GM12878 (cell line): ENCODE measurements at regions not wholly inside any gene's neighbourhood (a gene's known extent, or its start where the extent isn't known, plus 50 kb on each side); places are given as distances from the start of the nearest gene placed in this dataset.

ENCODE experiments used
- ATAC-seq: fragments of 200-7000 bp; cut with Tn5 transposase; 3 replicates; pipeline ENCODE4 v1.9.1; 2020; ENCODE audit warnings: mild to moderate bottlenecking, moderate library complexity
- BruUV-seq: library from RNA; stranded (reverse); fragments of 400-500 nt; replicated peaks from 2 replicates; lab custom pipeline; 2021; lab: Mats Ljungman, UMichigan
- CTCF ChIA-PET: fragments of 300-600 bp; sonication (Branson Sonifier 250); formaldehyde crosslinking; extraction: SDS; loops from one replicate; lab custom pipeline; 2021; ENCODE audit warnings: inconsistent platforms; lab: Yijun Ruan, JAX
- POLR2A ChIA-PET: fragments of 350-600 bp; formaldehyde crosslinking; extraction: SDS; loops from one replicate; lab custom pipeline; 2021; ENCODE audit warnings: inconsistent platforms; lab: Charles Lee
- RAD21 ChIA-PET: fragments of 300-600 bp; sonication (Branson Sonifier 250); formaldehyde crosslinking; loops from one replicate; lab custom pipeline; 2023; ENCODE audit warnings: antibody characterized with exemption; ENCODE audit not compliant: unreplicated experiment; lab: Charles Lee
- SMC1A ChIA-PET: fragments of 300-600 bp; sonication (Branson Sonifier 250); formaldehyde crosslinking; loops from one replicate; lab custom pipeline; 2023; ENCODE audit not compliant: unreplicated experiment, uncharacterized antibody; lab: Charles Lee
- DNase-seq: peaks from one replicate; pipeline ENCODE4 v3.0.0-alpha.2; 2011; ENCODE audit warnings: low read depth, low spot score
- FAIRE-seq: peaks from 3 replicates; lab custom pipeline; 2011; peaks lifted over from hg19 to GRCh38; lab: Jason Lieb, UNC
- H2AFZ ChIP-seq: 2 replicates; pipeline ENCODE4 v1.6.0; 2011; ENCODE audit warnings: low read depth, low read length, control low read depth; ENCODE audit not compliant: control insufficient read depth
- H3K27ac ChIP-seq: 2 replicates; pipeline ENCODE4 v1.5.1; 2011; ENCODE audit warnings: control low read depth; ENCODE audit not compliant: control insufficient read depth, insufficient read depth
- H3K27me3 ChIP-seq, 2 experiments: replicated peaks in 1 of 2; 2 replicates each; pipeline versions ENCODE4 v1.6.0 to v1.6.1; 2011; ENCODE audit warnings: low read length in 1 of 2; ENCODE audit not compliant: control insufficient read depth in 2 of 2, insufficient read depth in 2 of 2
- H3K36me3 ChIP-seq, 2 experiments: 2 replicates each; pipeline ENCODE4 v1.5.1; 2011; ENCODE audit warnings: low read length in 1 of 2; ENCODE audit not compliant: control insufficient read depth in 2 of 2, insufficient read depth in 2 of 2
- H3K4me1 ChIP-seq: 2 replicates; pipeline ENCODE4 v1.6.1; 2011; ENCODE audit warnings: mild to moderate bottlenecking, low read length, moderate library complexity, mixed read lengths; ENCODE audit not compliant: control insufficient read depth, insufficient read depth
- H3K4me2 ChIP-seq: 2 replicates; pipeline ENCODE4 v1.6.0; 2011; ENCODE audit warnings: control low read depth; ENCODE audit not compliant: control insufficient read depth, insufficient read depth
- H3K4me3 ChIP-seq: fragments of 200-600 bp; sonication (generic); 2 replicates; pipeline ENCODE4 v1.5.1; 2016
- H3K79me2 ChIP-seq: 2 replicates; pipeline ENCODE4 v1.6.0; 2011; ENCODE audit warnings: low read length; ENCODE audit not compliant: control insufficient read depth, insufficient read depth
- H3K9ac ChIP-seq: 2 replicates; pipeline ENCODE4 v1.8.0; 2011; ENCODE audit warnings: low read length, control low read depth, mixed read lengths; ENCODE audit not compliant: control insufficient read depth, insufficient read depth
- H3K9me3 ChIP-seq: replicated peaks from 3 replicates; pipeline ENCODE4 v1.5.1; 2011; ENCODE audit warnings: mild to moderate bottlenecking, low read length; ENCODE audit not compliant: control insufficient read depth, insufficient read depth
- H4K20me1 ChIP-seq: 2 replicates; pipeline ENCODE4 v1.6.0; 2011; ENCODE audit not compliant: control insufficient read depth, insufficient read depth
- BCL11A ChIP-seq: IDR thresholded peaks from 2 replicates; pipeline ENCODE4 v1.6.1; 2011; ENCODE audit warnings: low read depth, low read length
- DPF2 ChIP-seq: fragments of 450-650 bp; IDR thresholded peaks from 2 replicates; pipeline ENCODE4 v1.6.1; 2017; ENCODE audit warnings: mild to moderate bottlenecking
- E2F4 ChIP-seq: IDR thresholded peaks from 2 replicates; pipeline ENCODE4 v1.6.1; 2012; ENCODE audit warnings: low read depth, low read length, improper control_type of control experiment
- EZH2 ChIP-seq: IDR thresholded peaks from 2 replicates; pipeline ENCODE4 v1.6.1; 2012; ENCODE audit warnings: low read depth, mild to moderate bottlenecking, control low read depth, inconsistent platforms, low read length, borderline replicate concordance; ENCODE audit not compliant: control insufficient read depth
- LARP7 ChIP-seq: fragments of 450-650 bp; IDR thresholded peaks from 2 replicates; pipeline ENCODE4 v1.6.1; 2017; ENCODE audit warnings: mild to moderate bottlenecking
- MAX ChIP-seq: IDR thresholded peaks from 2 replicates; pipeline ENCODE4 v1.6.1; 2012; ENCODE audit warnings: low read depth, low read length, improper control_type of control experiment
- NBN ChIP-seq: fragments of 450-650 bp; IDR thresholded peaks from 2 replicates; pipeline ENCODE4 v1.6.1; 2016
- PAX8 ChIP-seq: fragments of 450-650 bp; IDR thresholded peaks from 2 replicates; pipeline ENCODE4 v1.6.1; 2017; ENCODE audit warnings: mild to moderate bottlenecking, moderate library complexity
- RUNX3 ChIP-seq: IDR thresholded peaks from 2 replicates; pipeline ENCODE4 v1.6.1; 2012; ENCODE audit warnings: low read length, inconsistent platforms
- TCF7 ChIP-seq: IDR thresholded peaks from 2 replicates; pipeline ENCODE4 v1.6.1; 2014; ENCODE audit warnings: antibody characterized with exemption, borderline replicate concordance
- YBX1 ChIP-seq: fragments of 450-650 bp; IDR thresholded peaks from 2 replicates; pipeline ENCODE4 v1.6.1; 2016; ENCODE audit warnings: antibody characterized with exemption
- ZNF217 ChIP-seq: fragments of 450-650 bp; IDR thresholded peaks from 2 replicates; pipeline ENCODE4 v1.6.1; 2017; ENCODE audit warnings: antibody characterized with exemption, mild to moderate bottlenecking
- WGBS: methylation state at CpG from one replicate; pipeline ENCODE4 v1.1.6; 2016; ENCODE audit warnings: low lambda C conversion rate; ENCODE audit not compliant: insufficient replicate concordance, insufficient coverage; ENCODE audit errors: missing lambda C conversion rate; 5-methylcytosine and 5-hydroxymethylcytosine counted together
- in situ Hi-C: fragments of 300-500 bp; cut with MboI; formaldehyde crosslinking; loops from 9 replicates; pipeline ENCODE4 v1.14.3; 2018; ENCODE audit warnings: mixed read lengths
- intact Hi-C: fragments of 100-400 bp; cut with micrococcal nuclease; formaldehyde crosslinking; loops from one replicate; pipeline ENCODE4 v1.14.2; 2022; ENCODE audit not compliant: unreplicated experiment
- TF ChIP-seq, protein P1 (sequence below): fragments of 450-650 bp; IDR thresholded peaks from 2 replicates; pipeline ENCODE4 v1.6.1; 2016; ENCODE audit warnings: mild to moderate bottlenecking
- TF ChIP-seq, protein P2 (sequence below): fragments of 450-650 bp; IDR thresholded peaks from 2 replicates; pipeline ENCODE4 v1.6.1; 2017; ENCODE audit warnings: borderline replicate concordance
- TF ChIP-seq, protein P3 (sequence below): IDR thresholded peaks from 2 replicates; pipeline ENCODE4 v1.6.1; 2012; ENCODE audit warnings: low read length, inconsistent platforms

DNA sequence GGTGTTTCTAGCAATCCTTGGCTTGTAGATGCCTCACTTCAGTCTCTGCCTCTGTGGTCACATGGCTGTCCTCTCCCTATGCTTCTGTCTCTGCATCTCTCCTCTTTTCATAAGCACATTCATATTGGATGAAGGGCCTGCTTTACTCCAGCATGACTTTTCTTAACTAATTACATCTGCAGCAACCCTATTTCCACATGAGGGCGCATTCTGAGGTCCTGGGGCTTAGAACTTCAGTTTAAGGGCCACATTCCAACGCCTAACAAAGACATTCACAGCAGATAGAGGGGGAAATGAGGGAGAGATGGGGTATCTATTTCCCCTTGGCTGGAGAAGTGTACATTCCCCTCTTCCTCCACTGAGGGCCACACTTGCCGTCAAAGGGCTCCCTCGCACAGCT lies 489.1 kb upstream of the SALL1 start:
- Histone ChIP-seq H3K4me2 (no peak overlapping the region), H3K9ac (no peak overlapping the region), H3K9me3 (no peaks in the 10 kb centered on the region), H3K36me3 (no peaks in the 10 kb centered on the region), H4K20me1 (no peaks in the 10 kb centered on the region), H3K27me3 (no peaks in the 10 kb centered on the region), H3K4me3 (no peak overlapping the region), H3K4me1 (no peaks in the 10 kb centered on the region), H3K27ac (no peak overlapping the region), H3K79me2 (no peaks in the 10 kb centered on the region), H2AFZ (no peak overlapping the region)
- RAD21 ChIA-PET = no interaction called here
- BruUV-seq = no TSS peak
- 14% methylated on average over 4 of the region's 4 CpGs for WGBS
- TF ChIP-seq E2F4 (no peak), PAX8 (no peak), NBN (no peak), TCF7 (no peak), ZNF217 (no peak), MAX (no peak), LARP7 (no peak), EZH2 (no peak), RUNX3 (no peak), BCL11A (no peak), DPF2 (no peak), YBX1 (no peak)
- TF ChIP-seq, protein P1, sequence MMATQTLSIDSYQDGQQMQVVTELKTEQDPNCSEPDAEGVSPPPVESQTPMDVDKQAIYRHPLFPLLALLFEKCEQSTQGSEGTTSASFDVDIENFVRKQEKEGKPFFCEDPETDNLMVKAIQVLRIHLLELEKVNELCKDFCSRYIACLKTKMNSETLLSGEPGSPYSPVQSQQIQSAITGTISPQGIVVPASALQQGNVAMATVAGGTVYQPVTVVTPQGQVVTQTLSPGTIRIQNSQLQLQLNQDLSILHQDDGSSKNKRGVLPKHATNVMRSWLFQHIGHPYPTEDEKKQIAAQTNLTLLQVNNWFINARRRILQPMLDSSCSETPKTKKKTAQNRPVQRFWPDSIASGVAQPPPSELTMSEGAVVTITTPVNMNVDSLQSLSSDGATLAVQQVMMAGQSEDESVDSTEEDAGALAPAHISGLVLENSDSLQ = no peak
- TF ChIP-seq, protein P2, sequence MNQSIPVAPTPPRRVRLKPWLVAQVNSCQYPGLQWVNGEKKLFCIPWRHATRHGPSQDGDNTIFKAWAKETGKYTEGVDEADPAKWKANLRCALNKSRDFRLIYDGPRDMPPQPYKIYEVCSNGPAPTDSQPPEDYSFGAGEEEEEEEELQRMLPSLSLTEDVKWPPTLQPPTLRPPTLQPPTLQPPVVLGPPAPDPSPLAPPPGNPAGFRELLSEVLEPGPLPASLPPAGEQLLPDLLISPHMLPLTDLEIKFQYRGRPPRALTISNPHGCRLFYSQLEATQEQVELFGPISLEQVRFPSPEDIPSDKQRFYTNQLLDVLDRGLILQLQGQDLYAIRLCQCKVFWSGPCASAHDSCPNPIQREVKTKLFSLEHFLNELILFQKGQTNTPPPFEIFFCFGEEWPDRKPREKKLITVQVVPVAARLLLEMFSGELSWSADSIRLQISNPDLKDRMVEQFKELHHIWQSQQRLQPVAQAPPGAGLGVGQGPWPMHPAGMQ = no peak
- TF ChIP-seq, protein P3, sequence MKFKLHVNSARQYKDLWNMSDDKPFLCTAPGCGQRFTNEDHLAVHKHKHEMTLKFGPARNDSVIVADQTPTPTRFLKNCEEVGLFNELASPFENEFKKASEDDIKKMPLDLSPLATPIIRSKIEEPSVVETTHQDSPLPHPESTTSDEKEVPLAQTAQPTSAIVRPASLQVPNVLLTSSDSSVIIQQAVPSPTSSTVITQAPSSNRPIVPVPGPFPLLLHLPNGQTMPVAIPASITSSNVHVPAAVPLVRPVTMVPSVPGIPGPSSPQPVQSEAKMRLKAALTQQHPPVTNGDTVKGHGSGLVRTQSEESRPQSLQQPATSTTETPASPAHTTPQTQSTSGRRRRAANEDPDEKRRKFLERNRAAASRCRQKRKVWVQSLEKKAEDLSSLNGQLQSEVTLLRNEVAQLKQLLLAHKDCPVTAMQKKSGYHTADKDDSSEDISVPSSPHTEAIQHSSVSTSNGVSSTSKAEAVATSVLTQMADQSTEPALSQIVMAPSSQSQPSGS = no peak
- intact Hi-C loops (no loop called here), in situ Hi-C loops (no loop called here)
- ATAC-seq = no peak
- CTCF ChIA-PET = no interaction called here
- SMC1A ChIA-PET = no interaction called here
- DNase-seq = no peak
- POLR2A ChIA-PET = no interaction called here
- FAIRE-seq = no peak
